Upper lobe of left lung (tissue), 4 donors: ENCODE measurements at regions not wholly inside any gene's neighbourhood (a gene's known extent, or its start where the extent isn't known, plus 50 kb on each side); places are given as distances from the start of the nearest gene placed in this dataset.

Source experiments
- EP300 ChIP-seq, 4 donors: sonication (generic); formaldehyde crosslinking; IDR thresholded peaks; one replicate each; pipeline ENCODE4 v1.5.1; 2017; ENCODE audit warnings: antibody characterized with exemption in 4 of 4, control low read depth in 2 of 4
- POLR2A ChIP-seq, 4 donors: fragments of 450-650 bp; IDR thresholded peaks; one replicate each; pipeline ENCODE4 v1.5.1; 2016 to 2017; ENCODE audit warnings: antibody characterized with exemption in 4 of 4, mild to moderate bottlenecking in 2 of 4
- POLR2AphosphoS5 ChIP-seq, 2 donors: sonication (generic); formaldehyde crosslinking; IDR thresholded peaks; one replicate each; pipeline ENCODE4 v1.5.1; 2017; ENCODE audit warnings: antibody characterized with exemption in 2 of 2
- TF ChIP-seq, protein P1 (sequence below), 6 experiments: fragments of 450-650 bp in 4 of 6; fragments of 200-600 bp in 2 of 6; sonication (generic) in 2 of 6; IDR thresholded peaks; one replicate each; pipeline ENCODE4 v1.5.1; 2016 to 2019; ENCODE audit warnings: antibody characterized with exemption in 6 of 6

DNA sequence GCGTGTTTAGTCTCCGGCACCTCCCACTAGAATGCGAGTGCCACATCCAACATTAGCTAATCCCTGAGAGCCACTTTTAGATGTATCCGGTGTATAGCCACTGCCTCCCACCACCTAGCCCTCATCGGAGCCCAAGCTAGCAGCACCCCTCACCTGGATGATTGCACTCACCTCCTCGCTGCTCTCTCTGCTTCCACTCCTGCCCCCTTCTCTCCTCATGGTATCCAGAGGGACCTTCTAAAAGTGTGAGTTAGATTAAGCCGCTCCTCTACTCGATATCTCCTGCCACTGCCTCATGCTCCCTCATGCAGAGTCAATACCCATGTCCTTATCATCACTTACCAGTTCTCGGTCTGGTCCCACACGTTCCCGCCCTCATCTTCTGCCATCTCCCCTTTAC is 125.3 kb downstream of the RAB11FIP2 start:
- TF ChIP-seq, protein P1, sequence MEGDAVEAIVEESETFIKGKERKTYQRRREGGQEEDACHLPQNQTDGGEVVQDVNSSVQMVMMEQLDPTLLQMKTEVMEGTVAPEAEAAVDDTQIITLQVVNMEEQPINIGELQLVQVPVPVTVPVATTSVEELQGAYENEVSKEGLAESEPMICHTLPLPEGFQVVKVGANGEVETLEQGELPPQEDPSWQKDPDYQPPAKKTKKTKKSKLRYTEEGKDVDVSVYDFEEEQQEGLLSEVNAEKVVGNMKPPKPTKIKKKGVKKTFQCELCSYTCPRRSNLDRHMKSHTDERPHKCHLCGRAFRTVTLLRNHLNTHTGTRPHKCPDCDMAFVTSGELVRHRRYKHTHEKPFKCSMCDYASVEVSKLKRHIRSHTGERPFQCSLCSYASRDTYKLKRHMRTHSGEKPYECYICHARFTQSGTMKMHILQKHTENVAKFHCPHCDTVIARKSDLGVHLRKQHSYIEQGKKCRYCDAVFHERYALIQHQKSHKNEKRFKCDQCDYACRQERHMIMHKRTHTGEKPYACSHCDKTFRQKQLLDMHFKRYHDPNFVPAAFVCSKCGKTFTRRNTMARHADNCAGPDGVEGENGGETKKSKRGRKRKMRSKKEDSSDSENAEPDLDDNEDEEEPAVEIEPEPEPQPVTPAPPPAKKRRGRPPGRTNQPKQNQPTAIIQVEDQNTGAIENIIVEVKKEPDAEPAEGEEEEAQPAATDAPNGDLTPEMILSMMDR (IDR thresholded peaks at IDR 0.05) = no peak
- TF ChIP-seq POLR2A (IDR thresholded peaks at IDR 0.05) (no peak), POLR2AphosphoS5 (IDR thresholded peaks at IDR 0.05) (no peak), EP300 (IDR thresholded peaks at IDR 0.05) (no peak)
